HUES6 (cell line): ENCODE measurements at regions not wholly inside any gene's neighbourhood (a gene's known extent, or its start where the extent isn't known, plus 50 kb on each side); places are given as distances from the start of the nearest gene placed in this dataset.

ENCODE experiments used
- H3K27ac ChIP-seq: 2 replicates; pipeline ENCODE4 v1.7.0; 2013; ENCODE audit warnings: low read depth, mild to moderate bottlenecking, low read length, inconsistent platforms
- H3K27me3 ChIP-seq: 2 replicates; pipeline ENCODE4 v1.6.1; 2013; ENCODE audit warnings: low read length; ENCODE audit not compliant: control insufficient read depth, insufficient read depth
- H3K36me3 ChIP-seq: 2 replicates; pipeline ENCODE4 v1.6.1; 2013; ENCODE audit warnings: low read length; ENCODE audit not compliant: control insufficient read depth, insufficient read depth
- H3K4me1 ChIP-seq: 2 replicates; pipeline ENCODE4 v1.6.1; 2013; ENCODE audit warnings: low read length; ENCODE audit not compliant: control insufficient read depth, insufficient read depth
- H3K4me3 ChIP-seq: 2 replicates; pipeline ENCODE4 v1.5.1; 2013; ENCODE audit warnings: low read depth, low read length
- H3K9ac ChIP-seq: one replicate; pipeline ENCODE4 v1.6.1; 2013; ENCODE audit warnings: mild to moderate bottlenecking, low read length
- H3K9me3 ChIP-seq: 2 replicates; pipeline ENCODE4 v1.6.1; 2013; ENCODE audit warnings: low read depth, low read length; ENCODE audit not compliant: control insufficient read depth, insufficient read depth

DNA sequence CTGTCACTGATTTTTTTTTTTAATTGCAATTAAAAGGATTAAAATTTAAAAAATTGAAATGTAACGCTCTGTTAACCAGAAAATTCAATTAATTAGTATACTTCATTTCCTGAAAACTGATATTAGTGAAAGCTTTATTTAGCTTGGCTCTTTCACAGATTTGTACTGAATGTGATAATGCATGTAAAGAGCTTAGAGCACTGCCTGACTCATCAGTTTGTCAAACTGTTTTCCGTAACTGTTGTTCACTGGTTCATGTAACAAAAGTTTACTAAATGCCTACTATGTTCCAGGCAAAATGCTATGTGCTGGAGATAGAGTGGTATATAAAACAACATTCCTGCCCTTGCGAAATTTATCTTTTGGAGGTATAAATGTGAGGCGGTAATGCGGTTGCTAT, 471.7 kb downstream of the SH2D1A start:
- Histone ChIP-seq H3K9ac (no peak overlapping the region), H3K36me3 (no peaks in the 10 kb centered on the region), H3K27ac (no peak overlapping the region), H3K4me3 (no peak overlapping the region), H3K4me1 (no peaks in the 10 kb centered on the region), H3K9me3 (no peaks in the 10 kb centered on the region), H3K27me3 (no peaks in the 10 kb centered on the region; the same call in 1 of the 2 replicates)

DNA sequence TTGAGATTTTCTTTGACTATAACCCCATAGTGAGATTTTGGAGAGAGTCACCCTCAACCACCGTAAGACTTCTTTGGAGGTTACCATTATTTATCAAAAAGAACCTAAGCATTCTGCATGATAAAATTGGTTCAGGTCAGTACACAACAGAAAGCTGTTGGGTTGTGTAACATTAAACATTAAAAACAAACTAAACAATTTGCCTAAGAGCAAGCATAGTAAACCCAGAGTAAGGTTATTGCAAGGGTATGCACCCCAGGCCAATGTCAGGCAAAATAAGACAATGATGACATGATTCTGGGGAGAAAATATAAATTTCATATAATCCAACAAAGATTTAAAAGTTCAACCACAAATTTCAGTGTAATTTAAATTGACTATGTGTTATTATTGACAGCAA, 472.4 kb downstream of the SH2D1A start:
- Histone ChIP-seq H3K4me1 (no peaks in the 10 kb centered on the region), H3K9me3 (no peaks in the 10 kb centered on the region), H3K9ac (no peak overlapping the region), H3K27me3 (no peaks in the 10 kb centered on the region; the same call in 1 of the 2 replicates), H3K27ac (no peak overlapping the region), H3K4me3 (no peak overlapping the region), H3K36me3 (no peaks in the 10 kb centered on the region)

DNA sequence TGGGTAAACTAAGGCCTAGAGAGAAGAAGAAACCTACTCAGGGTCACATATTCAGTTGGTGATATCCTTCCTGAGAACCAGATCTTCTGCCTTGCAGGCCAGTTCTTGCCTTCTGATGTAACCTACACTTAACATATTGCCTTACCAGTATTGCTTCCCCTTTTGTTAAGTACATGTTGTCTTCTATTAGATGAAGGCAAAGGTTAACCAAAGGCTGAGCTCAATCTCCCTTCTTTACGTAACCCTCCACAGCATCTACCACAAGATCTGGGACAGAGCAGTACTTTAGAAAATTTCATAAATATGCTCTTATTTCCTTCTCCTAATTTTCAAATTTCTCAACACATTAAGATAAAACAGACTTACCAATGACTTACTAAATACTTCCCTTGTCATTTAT, 474.4 kb downstream of the SH2D1A start:
- no peaks in the 10 kb centered on the region; the same call in 1 of the 2 replicates for H3K27me3 ChIP-seq
- no peak overlapping the region for H3K9ac ChIP-seq
- H3K27ac ChIP-seq: no peak overlapping the region
- H3K36me3 ChIP-seq: no peaks in the 10 kb centered on the region
- H3K9me3 ChIP-seq: no peaks in the 10 kb centered on the region
- no peak overlapping the region for H3K4me3 ChIP-seq
- no peaks in the 10 kb centered on the region for H3K4me1 ChIP-seq

DNA sequence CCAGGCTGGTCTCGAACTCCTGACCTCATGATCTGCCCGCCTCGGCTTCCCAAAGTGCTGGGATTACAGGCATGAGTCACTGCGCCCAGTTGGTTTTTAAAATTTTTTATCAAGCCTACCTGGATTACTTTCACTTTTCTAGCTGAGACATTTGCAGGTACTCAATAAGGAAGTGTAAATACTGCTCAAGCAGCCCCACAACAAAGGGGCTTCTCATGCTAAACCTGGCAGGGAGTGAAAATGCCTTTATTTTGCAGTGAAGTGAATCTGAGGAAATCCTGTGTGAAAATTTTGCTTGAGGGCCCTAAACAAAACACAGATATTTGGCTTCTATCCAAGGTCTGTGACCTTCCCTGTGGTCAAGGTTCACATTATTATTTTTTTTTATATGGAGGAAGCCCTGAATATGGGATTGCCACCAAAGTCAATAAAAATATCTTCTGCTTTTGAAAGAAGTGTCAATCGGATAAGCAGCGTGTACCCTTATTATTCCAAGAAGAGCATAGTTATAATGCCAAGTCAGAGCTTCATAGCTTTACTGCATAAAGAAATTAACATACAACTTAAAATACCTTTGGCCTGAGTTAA, 481.0 kb downstream of the SH2D1A start:
- no peak overlapping the region for H3K9ac ChIP-seq
- H3K27me3 ChIP-seq: no peaks in the 10 kb centered on the region; the same call in 1 of the 2 replicates
- H3K4me3 ChIP-seq: no peak overlapping the region

DNA sequence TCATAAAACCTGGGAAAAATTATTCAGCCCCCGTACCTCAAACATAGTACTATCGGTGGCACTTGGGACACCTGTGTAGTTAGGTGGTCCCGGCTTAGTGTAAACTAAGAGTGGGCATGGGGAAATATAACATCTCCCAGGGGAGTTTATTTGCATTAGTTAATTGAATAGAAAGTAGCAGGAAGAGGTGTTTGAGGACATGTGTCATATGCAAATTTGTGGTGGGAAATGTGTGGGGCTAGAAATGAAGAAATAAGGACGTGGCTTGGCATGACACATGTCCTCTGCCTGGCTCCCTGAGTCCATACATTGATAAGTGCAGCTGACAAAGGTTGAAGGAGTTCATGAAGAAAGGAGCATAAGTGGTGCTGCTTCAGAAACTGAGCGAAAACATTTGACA, 483.6 kb downstream of the SH2D1A start:
- H3K27me3 ChIP-seq: no peaks in the 10 kb centered on the region; the same call in 1 of the 2 replicates

More for the DNA sequence above, 481.0 kb downstream of the SH2D1A start:
- H3K9me3 ChIP-seq: no peaks in the 10 kb centered on the region
- no peak overlapping the region for H3K27ac ChIP-seq
- no peaks in the 10 kb centered on the region for H3K36me3 ChIP-seq
- H3K4me1 ChIP-seq: no peaks in the 10 kb centered on the region; the same call in 1 of the 2 replicates

DNA sequence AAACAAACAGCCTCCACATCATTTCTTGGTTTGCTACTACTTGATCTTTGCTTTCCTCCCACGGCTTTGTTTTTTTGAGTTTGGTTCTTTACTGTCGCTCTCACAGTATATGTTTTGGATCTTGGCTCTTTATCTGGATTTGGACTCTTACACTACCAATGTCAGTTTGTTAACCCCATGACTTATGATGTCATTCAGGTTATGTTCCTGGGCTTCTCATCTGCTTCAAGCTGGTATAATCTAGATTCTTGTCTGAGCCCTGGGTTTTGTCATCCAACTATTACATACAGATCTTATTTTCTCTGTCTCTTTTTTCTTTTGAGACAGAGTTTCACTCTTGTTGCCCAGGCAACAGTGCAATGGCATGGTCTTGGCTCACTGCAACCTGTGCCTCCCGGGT, 482.9 kb upstream of the TEX13C start:
- Histone ChIP-seq H3K9ac (no peak overlapping the region), H3K4me1 (peaks cover 10% of the 10 kb centered on the region), H3K4me3 (no peak overlapping the region), H3K36me3 (no peaks in the 10 kb centered on the region), H3K27me3 (no peaks in the 10 kb centered on the region; the same call in 1 of the 2 replicates), H3K9me3 (0 out of 2 replicates have a peak, but pooled peaks cover 4% of the 10 kb centered on the region), H3K27ac (no peak overlapping the region)

More for the DNA sequence above, 483.6 kb downstream of the SH2D1A start:
- H3K4me3 ChIP-seq: no peak overlapping the region
- 0 out of 2 replicates have a peak, but pooled peaks cover 4% of the 10 kb centered on the region for H3K9me3 ChIP-seq
- no peaks in the 10 kb centered on the region for H3K36me3 ChIP-seq
- H3K27ac ChIP-seq: no peak overlapping the region
- H3K9ac ChIP-seq: no peak overlapping the region
- no peaks in the 10 kb centered on the region; the same call in 1 of the 2 replicates for H3K4me1 ChIP-seq

DNA sequence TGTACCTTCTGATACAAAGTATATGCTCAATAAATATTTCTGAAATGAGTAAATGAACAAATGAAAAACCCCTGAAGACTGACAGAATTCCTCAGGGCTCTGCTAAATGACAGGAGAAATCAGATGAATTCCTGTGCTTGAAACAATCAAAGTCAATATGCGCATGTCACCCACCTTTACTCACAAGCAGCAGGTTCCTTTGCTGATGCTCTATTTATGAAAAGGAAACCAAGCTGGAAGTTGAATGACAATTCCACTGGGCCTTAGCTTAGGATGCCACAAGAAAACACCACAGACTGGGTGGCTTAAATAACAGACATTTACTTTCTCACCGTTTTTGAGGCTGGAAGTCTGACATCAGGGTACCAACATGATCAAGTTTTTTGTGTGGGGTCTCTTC, 477.5 kb upstream of the TEX13C start:
- H3K4me1 ChIP-seq: peaks cover 27% of the 10 kb centered on the region
- H3K9ac ChIP-seq: no peak overlapping the region
- H3K27me3 ChIP-seq: peaks cover 5% of the 10 kb centered on the region; the same call in 1 of the 2 replicates
- H3K9me3 ChIP-seq: no peaks in the 10 kb centered on the region
- H3K36me3 ChIP-seq: no peaks in the 10 kb centered on the region
- H3K27ac ChIP-seq: no peak overlapping the region
- H3K4me3 ChIP-seq: no peak overlapping the region

DNA sequence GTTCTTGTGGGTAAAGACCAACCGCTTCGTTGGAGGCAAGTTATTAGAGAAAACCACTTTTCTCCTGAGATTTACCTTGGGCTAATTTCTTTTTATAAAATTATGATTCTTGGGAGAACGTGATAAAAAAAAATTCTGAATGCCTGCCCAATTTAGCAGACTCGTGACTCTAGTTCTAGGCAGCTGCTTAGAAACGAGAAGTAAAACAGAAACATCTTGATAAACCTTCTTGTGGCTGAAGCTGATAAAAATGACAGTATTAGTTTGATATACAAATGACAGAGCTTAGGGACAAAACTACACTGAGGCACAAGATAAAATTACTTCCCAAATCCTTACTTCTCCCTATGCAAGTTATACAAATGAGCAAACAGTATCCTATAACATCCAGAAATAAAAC, 458.9 kb upstream of the TEX13C start:
- Histone ChIP-seq H3K27ac (no peak overlapping the region), H3K27me3 (peaks cover 3% of the 10 kb centered on the region; the same call in 1 of the 2 replicates), H3K36me3 (no peaks in the 10 kb centered on the region), H3K4me1 (no peaks in the 10 kb centered on the region), H3K9me3 (no peaks in the 10 kb centered on the region), H3K9ac (no peak overlapping the region), H3K4me3 (no peak overlapping the region)

DNA sequence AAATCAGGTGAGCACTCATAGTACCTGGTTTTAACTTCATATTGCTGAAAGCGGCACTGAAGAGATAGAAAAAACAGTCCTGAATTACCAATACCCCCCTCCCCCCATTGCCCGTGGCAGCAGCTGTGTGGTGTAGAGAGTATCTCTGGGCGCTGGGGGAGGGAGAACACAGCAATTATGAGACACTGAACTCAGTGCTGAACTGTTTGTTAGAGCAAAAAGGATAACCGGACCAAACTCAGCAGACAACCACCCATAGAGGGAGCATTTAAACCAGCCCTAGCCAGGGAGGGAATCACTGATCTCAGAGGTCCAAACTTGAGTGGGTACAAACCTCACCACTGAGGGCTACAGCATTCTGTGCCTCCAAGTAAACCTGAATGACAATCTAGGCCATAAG, 457.4 kb upstream of the TEX13C start:
- Histone ChIP-seq H3K9me3 (no peaks in the 10 kb centered on the region), H3K27me3 (no peaks in the 10 kb centered on the region)

DNA sequence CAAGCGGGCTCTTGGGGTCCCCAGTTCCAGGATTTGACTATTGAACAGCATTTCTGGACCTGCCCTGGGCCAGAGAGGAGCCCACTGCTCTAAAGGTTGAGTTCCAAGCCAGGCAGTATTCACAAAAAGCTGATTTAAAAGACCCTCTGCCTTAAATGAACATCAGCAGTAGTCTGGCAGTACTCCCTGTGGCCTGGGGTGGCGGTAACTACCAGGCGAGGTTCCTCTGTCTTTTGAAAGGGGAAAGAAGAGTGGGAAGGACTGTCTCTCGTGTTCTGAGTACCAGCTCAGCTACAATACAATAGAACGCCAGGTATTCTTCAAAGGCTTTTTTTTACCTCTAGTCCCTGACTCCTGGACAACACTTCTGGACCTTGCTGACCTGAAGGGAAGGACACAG, 456.4 kb upstream of the TEX13C start:
- Histone ChIP-seq H3K4me3 (no peak overlapping the region), H3K9ac (no peak overlapping the region), H3K9me3 (no peaks in the 10 kb centered on the region), H3K27me3 (no peaks in the 10 kb centered on the region), H3K4me1 (no peaks in the 10 kb centered on the region), H3K27ac (no peak overlapping the region), H3K36me3 (no peaks in the 10 kb centered on the region)

More for the DNA sequence above, 457.4 kb upstream of the TEX13C start:
- H3K4me1 ChIP-seq: no peaks in the 10 kb centered on the region
- no peak overlapping the region for H3K9ac ChIP-seq
- H3K27ac ChIP-seq: no peak overlapping the region
- no peak overlapping the region for H3K4me3 ChIP-seq
- H3K36me3 ChIP-seq: no peaks in the 10 kb centered on the region

DNA sequence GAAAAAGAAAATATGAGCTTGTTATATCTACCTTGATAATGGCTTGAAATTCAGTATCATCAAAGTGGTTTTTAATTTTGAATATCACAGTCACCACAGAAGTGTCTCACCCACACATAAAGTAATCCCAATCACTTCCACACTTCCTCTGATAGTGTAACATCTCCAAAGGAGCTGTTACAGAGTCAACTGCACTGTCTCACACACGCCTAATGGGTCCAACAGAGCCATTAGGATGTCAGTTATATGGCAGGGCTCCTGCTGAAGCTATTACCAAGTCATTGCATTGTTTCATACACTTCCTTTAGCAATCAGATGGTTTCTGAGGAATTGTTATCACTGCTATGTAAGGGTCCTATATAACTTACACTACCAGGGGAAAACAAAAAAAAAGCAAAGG, 432.1 kb upstream of the TEX13C start:
- Histone ChIP-seq H3K36me3 (no peaks in the 10 kb centered on the region), H3K4me1 (no peaks in the 10 kb centered on the region), H3K9ac (no peak overlapping the region), H3K9me3 (no peaks in the 10 kb centered on the region), H3K27me3 (no peaks in the 10 kb centered on the region; the same call in 1 of the 2 replicates), H3K27ac (no peak overlapping the region), H3K4me3 (no peak overlapping the region)
